DOHH2 (cell line): ENCODE measurements at regions not wholly inside any gene's neighbourhood (a gene's known extent, or its start where the extent isn't known, plus 50 kb on each side); places are given as distances from the start of the nearest gene placed in this dataset.

ENCODE experiments used
- EZH2phosphoT487 ChIP-seq: fragments of 200-600 bp; sonication (generic); IDR thresholded peaks from 2 replicates; pipeline ENCODE4 v1.6.1; 2017; ENCODE audit warnings: borderline replicate concordance, mild to moderate bottlenecking, antibody characterized with exemption, low read length, moderate library complexity, mixed read lengths
- TF ChIP-seq, protein P1 (sequence below): fragments of 200-600 bp; sonication (generic); IDR thresholded peaks from one replicate; pipeline ENCODE4 v1.5.1; 2014; ENCODE audit warnings: antibody characterized with exemption, mild to moderate bottlenecking, low read depth, low read length; ENCODE audit not compliant: poor library complexity, severe bottlenecking

DNA sequence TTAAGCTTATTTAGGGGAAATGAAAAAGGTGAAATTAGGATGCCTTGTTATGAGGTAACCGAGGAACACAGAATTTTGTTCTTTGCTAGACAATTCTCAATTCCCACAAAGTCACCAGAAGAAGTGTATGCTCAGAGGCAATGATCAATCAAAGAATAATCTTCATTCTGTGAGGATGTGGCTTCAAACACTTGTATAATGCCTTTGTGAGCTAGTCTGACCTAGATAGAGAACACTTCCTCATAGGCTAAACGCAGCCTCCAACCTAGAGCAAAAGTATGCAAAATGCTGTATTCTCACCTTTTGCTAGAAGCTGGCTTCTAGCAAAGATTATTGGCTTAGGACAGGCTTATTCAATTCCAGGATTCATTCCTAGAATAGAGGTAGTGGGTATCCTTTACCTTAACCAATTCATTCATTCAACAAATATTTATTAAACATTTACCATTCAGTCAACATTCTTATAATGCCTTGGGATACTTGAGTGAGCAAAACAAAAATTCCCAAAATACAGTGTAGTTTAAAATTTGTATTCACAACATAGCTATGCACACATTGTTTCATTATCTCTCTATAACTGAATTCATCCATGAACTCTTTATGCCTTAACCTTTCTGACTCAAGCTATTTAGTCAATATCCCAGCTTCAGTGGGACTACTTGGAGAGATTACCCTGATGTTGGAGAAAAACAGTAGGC lies 530.2 kb downstream of the PTPRC start:
- TF ChIP-seq, protein P1, sequence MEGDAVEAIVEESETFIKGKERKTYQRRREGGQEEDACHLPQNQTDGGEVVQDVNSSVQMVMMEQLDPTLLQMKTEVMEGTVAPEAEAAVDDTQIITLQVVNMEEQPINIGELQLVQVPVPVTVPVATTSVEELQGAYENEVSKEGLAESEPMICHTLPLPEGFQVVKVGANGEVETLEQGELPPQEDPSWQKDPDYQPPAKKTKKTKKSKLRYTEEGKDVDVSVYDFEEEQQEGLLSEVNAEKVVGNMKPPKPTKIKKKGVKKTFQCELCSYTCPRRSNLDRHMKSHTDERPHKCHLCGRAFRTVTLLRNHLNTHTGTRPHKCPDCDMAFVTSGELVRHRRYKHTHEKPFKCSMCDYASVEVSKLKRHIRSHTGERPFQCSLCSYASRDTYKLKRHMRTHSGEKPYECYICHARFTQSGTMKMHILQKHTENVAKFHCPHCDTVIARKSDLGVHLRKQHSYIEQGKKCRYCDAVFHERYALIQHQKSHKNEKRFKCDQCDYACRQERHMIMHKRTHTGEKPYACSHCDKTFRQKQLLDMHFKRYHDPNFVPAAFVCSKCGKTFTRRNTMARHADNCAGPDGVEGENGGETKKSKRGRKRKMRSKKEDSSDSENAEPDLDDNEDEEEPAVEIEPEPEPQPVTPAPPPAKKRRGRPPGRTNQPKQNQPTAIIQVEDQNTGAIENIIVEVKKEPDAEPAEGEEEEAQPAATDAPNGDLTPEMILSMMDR, result no peak
- TF ChIP-seq EZH2phosphoT487, result no peak
